ENCODE measurements at regions not wholly inside any gene's neighbourhood (a gene's known extent, or its start where the extent isn't known, plus 50 kb on each side); places are given as distances from the start of the nearest gene placed in this dataset.

DNA sequence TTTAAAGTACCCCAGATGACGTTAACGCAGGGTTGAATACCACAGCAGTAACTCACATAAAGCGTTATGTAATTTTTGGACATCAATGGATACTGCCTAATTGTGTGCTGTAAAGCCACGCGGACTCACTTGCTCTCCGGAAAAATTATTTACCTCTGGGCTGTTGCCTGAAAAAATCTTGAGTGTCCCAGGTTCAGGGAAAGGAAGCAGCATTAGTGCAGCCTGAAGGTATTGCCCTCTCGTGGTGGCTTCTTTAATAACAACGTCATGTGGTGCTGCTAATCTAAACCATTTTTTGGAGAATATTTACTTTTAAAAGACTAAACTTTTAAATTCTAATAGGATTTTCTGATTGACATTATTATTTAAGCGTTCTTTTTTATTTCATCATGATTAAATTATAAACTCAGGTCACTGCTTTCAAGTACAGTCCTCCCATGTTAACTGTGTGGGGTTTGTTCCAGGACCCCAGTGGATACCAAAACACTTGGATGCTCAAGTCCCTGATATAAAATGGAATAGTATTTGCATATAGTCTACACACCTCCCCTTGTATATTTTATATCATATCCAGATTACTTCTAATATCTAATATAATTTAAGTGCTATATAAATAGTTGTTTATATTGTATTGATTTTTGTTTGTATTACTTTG, 384.8 kb downstream of the FAM133A start:
- no peak for TF ChIP-seq POLR2AphosphoS5 (IDR thresholded peaks at IDR 0.05)
- TF ChIP-seq, protein P1, sequence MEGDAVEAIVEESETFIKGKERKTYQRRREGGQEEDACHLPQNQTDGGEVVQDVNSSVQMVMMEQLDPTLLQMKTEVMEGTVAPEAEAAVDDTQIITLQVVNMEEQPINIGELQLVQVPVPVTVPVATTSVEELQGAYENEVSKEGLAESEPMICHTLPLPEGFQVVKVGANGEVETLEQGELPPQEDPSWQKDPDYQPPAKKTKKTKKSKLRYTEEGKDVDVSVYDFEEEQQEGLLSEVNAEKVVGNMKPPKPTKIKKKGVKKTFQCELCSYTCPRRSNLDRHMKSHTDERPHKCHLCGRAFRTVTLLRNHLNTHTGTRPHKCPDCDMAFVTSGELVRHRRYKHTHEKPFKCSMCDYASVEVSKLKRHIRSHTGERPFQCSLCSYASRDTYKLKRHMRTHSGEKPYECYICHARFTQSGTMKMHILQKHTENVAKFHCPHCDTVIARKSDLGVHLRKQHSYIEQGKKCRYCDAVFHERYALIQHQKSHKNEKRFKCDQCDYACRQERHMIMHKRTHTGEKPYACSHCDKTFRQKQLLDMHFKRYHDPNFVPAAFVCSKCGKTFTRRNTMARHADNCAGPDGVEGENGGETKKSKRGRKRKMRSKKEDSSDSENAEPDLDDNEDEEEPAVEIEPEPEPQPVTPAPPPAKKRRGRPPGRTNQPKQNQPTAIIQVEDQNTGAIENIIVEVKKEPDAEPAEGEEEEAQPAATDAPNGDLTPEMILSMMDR (IDR thresholded peaks at IDR 0.05): peak in 1 of 2 donors; percentile 13
